ENCODE measurements at regions not wholly inside any gene's neighbourhood (a gene's known extent, or its start where the extent isn't known, plus 50 kb on each side); places are given as distances from the start of the nearest gene placed in this dataset.

DNA sequence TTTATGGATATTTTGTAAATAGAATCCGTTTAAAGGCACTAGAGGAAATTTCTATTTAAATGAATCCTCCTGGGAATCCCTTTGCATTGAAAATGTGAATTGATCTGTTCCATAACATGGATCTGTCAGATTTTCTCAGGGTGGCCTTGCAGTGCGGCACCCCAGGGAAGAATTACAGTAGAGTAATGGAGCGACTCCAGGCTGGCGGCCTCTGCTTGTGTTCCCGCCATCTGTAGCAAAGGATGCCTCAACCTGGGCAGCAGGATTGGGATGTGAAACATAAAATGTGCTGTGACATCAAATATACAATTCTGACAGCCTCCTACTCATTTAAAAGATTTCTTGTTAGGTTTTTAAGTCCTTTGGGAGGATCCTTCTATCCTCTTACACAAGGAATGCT is 115.9 kb downstream of the RHOU start (continued):
- no peak for TF ChIP-seq EZH2phosphoT487 (IDR thresholded peaks at IDR 0.05; ENCODE audit: unreplicated experiment)
- TF ChIP-seq CTCF (conservative IDR thresholded peaks at IDR 0.05; ENCODE audit: low read depth in 2 of 2) = no peak

DNA sequence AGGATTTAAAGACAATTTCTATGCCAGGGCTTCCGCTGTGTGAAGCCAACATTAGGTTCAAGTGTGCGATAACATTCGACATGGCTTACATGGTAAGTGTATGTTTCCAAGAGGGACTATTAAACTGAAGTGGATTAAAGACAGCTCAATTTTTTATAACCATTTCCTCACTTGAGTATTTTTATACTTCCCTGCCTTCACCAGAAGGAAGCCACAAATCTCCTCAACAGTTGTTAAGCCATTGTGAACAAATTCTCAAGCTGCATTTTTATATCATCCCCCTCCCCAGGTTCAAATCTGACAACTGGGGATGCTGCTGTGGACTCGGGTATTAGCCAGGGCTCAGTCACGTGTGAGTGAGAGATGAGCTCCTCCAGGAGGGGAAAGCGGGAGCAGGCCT is 116.3 kb downstream of the RHOU start:
- H3K4me3 Mint-ChIP-seq = no peak overlapping the region
- H3K4me1 ChIP-seq (ENCODE audit: insufficient read depth) = peaks cover 42% of the 10 kb centered on the region

More for the DNA sequence above, 116.3 kb downstream of the RHOU start:
- Histone ChIP-seq H3K27ac (ENCODE audit: low read depth) (no peak overlapping the region), H4K20me1 (replicated peaks; ENCODE audit: insufficient read depth) (no peaks in the 10 kb centered on the region), H3F3A (replicated peaks; ENCODE audit: low read depth) (peaks cover 4% of the 10 kb centered on the region; the same call in 1 of the 2 replicates), H3K36me3 (ENCODE audit: insufficient read depth) (no peaks in the 10 kb centered on the region), H3K79me2 (replicated peaks; ENCODE audit: insufficient read depth) (no peaks in the 10 kb centered on the region), H2AFZ (no peak overlapping the region), H3K4me3 (no peak overlapping the region), H3K4me2 (no peak overlapping the region), H3K9me2 (ENCODE audit: insufficient read depth) (no peaks in the 10 kb centered on the region), H3K27me3 (ENCODE audit: insufficient read depth) (no peaks in the 10 kb centered on the region)
- Mint-ChIP-seq H3K4me1 (peaks cover 26% of the 10 kb centered on the region), H3K27me3 (ENCODE audit: insufficient read depth, low read depth, poor library complexity) (no peaks in the 10 kb centered on the region), H3K36me3 (ENCODE audit: low read depth) (peaks cover 24% of the 10 kb centered on the region; the same call in 2 of the 3 replicates), H3K27ac (no peak overlapping the region), H3K9me3 (peaks cover 25% of the 10 kb centered on the region)
- DNase-seq (ENCODE audit: low spot score) (no peak), ATAC-seq (no peak)
- TF ChIP-seq EZH2 (IDR thresholded peaks at IDR 0.05; ENCODE audit: low read depth, unreplicated experiment) (no peak), EZH2phosphoT487 (IDR thresholded peaks at IDR 0.05; ENCODE audit: unreplicated experiment) (no peak), JUNB (IDR thresholded peaks at IDR 0.05; ENCODE audit: unreplicated experiment) (no peak), POLR2AphosphoS5 (IDR thresholded peaks at IDR 0.05; ENCODE audit: low read depth) (no peak), CREB1 (CRISPR knock-in tag; IDR thresholded peaks at IDR 0.05; ENCODE audit: low read depth) (no peak), ZNF331 (CRISPR knock-in tag; IDR thresholded peaks at IDR 0.05; ENCODE audit: low read depth) (no peak), STAT1 (IDR thresholded peaks at IDR 0.05; ENCODE audit: unreplicated experiment) (no peak), ZNF462 (CRISPR knock-in tag; IDR thresholded peaks at IDR 0.05) (no peak), ZNF114 (CRISPR knock-in tag; IDR thresholded peaks at IDR 0.05) (no peak), REST (IDR thresholded peaks at IDR 0.05; ENCODE audit: unreplicated experiment) (no peak)

Measured in GM23338 (cell line).